Brain microvascular endothelial cell (primary cell): ENCODE measurements at regions not wholly inside any gene's neighbourhood (a gene's known extent, or its start where the extent isn't known, plus 50 kb on each side); places are given as distances from the start of the nearest gene placed in this dataset.

ENCODE experiments used
- DNase-seq: peaks from one replicate; pipeline ENCODE4 v3.0.0-alpha.2; 2020
- H3K27ac ChIP-seq: fragments of 250-450 bp; sonication (Bioruptor Pico); 2 replicates; pipeline ENCODE4 v1.5.1; 2020; ENCODE audit warnings: mild to moderate bottlenecking, moderate library complexity
- H3K27me3 ChIP-seq: fragments of 250-450 bp; sonication (Bioruptor Pico); replicated peaks from 2 replicates; pipeline ENCODE4 v1.5.1; 2020; ENCODE audit warnings: mild to moderate bottlenecking
- H3K36me3 ChIP-seq: fragments of 250-450 bp; sonication (Bioruptor Pico); replicated peaks from 2 replicates; pipeline ENCODE4 v1.5.1; 2020; ENCODE audit warnings: mild to moderate bottlenecking
- H3K4me3 ChIP-seq: 2 replicates; pipeline ENCODE4 v1.5.1; 2011; ENCODE audit warnings: low read depth, mild to moderate bottlenecking, control low read depth, low read length, moderate library complexity
- CTCF ChIP-seq: IDR thresholded peaks from 2 replicates; pipeline ENCODE4 v1.5.1; 2011; ENCODE audit warnings: low read depth, mild to moderate bottlenecking, moderate library complexity, low read length, control low read depth, inconsistent platforms; ENCODE audit errors: missing control alignments
- in situ Hi-C: cut with HindIII; loops from 2 replicates; pipeline ENCODE4 v1.10.0; 2017; ENCODE audit warnings: low sequenced_read_pairs, low pct_ligation_motif_present

DNA sequence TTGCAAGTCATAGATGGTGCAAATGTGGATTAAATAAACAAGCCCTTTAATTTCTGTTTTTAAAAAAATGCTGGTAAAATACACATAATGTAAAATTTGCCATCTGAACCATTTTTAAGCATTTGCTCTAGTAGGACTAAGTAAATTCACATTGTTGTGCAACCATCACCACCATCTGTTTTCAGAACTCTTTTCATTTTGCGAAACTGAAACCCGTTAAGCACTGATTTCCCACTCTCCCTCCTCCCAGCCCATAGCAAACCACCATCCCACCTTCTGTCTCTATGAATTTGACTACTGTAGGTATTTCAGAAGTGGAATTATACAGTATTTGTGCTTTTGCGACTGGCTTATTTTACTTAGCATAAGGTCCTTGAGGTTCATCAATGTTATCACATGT, 103.3 kb upstream of the CNTLN start:
- no peak for DNase-seq
- Histone ChIP-seq H3K36me3 (no peaks in the 10 kb centered on the region), H3K27ac (no peak overlapping the region), H3K4me3 (no peak overlapping the region), H3K27me3 (no peaks in the 10 kb centered on the region)
- TF ChIP-seq CTCF: no peak
- in situ Hi-C loops: no loop called here

- in situ Hi-C loops: no loop called here
- no peaks in the 10 kb centered on the region for H3K27me3 ChIP-seq
- no peak for TF ChIP-seq CTCF
These were observed 109.6 kb upstream of the CNTLN start for GRCh38 chr9:17025281-17025680.

GRCh38 chr9:17024129-17024528, 110.7 kb upstream of the CNTLN start:
- H3K4me3 ChIP-seq: no peak overlapping the region
- in situ Hi-C loops: no loop called here
- no peaks in the 10 kb centered on the region for H3K36me3 ChIP-seq
- DNase-seq: no peak
- no peak for TF ChIP-seq CTCF
- no peaks in the 10 kb centered on the region for H3K27me3 ChIP-seq
- H3K27ac ChIP-seq: no peak overlapping the region

More at GRCh38 chr9:17025281-17025680, 109.6 kb upstream of the CNTLN start:
- Histone ChIP-seq H3K36me3 (no peaks in the 10 kb centered on the region), H3K27ac (no peak overlapping the region), H3K4me3 (no peak overlapping the region)
- no peak for DNase-seq

DNA sequence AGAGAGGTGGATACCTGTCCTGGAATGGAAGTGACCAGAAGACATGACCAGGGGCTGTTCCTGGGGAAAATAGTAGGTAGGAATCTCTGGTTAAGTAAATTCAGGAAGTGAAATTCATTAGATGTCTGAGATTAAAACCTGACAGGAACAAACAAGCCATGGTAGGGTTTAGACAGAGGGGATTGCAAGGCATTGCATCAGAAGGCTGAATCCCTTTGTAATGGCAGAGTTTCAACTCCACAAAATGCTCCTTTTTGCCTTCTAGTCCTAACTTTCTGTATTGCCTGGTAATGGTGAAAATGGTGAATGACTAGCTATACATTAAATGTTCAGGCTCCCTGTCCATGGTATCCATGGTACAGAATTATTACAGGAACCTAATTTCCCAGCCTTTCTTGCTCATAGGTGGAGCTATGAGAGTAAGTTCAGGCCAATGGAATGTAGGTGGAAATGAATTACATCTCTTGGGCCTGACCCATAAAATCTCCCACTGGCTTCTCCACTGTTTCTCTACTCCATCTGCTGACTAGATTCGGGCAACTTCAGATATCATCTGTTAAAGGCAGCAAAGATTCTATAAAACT, 113.4 kb upstream of the CNTLN start:
- in situ Hi-C loops: no loop called here
- no peak for DNase-seq

GRCh38 chr9:17019398-17019797, 115.4 kb upstream of the CNTLN start:
- Histone ChIP-seq H3K27me3 (no peaks in the 10 kb centered on the region), H3K36me3 (no peaks in the 10 kb centered on the region), H3K27ac (no peak overlapping the region), H3K4me3 (no peak overlapping the region)
- no peak for TF ChIP-seq CTCF
- in situ Hi-C loops: no loop called here
- no peak for DNase-seq

More for the DNA sequence above, 113.4 kb upstream of the CNTLN start:
- TF ChIP-seq CTCF: no peak
- H3K27ac ChIP-seq: no peak overlapping the region
- no peaks in the 10 kb centered on the region for H3K36me3 ChIP-seq
- H3K27me3 ChIP-seq: no peaks in the 10 kb centered on the region
- H3K4me3 ChIP-seq: no peak overlapping the region

- no peak overlapping the region for H3K4me3 ChIP-seq
- DNase-seq: no peak
- no peaks in the 10 kb centered on the region for H3K27me3 ChIP-seq
- TF ChIP-seq CTCF: no peak
- in situ Hi-C loops: no loop called here
- H3K36me3 ChIP-seq: no peaks in the 10 kb centered on the region
- H3K27ac ChIP-seq: no peak overlapping the region
These were observed 116.2 kb upstream of the CNTLN start for GRCh38 chr9:17018540-17019196.
